Liver (tissue), 8 donors: ENCODE measurements at regions not wholly inside any gene's neighbourhood (a gene's known extent, or its start where the extent isn't known, plus 50 kb on each side); places are given as distances from the start of the nearest gene placed in this dataset.

Experiments used
- DNase-seq: peaks from one replicate; pipeline ENCODE4 v3.0.0-alpha.2; 2017; ENCODE audit warnings: low spot score
- H3K27ac ChIP-seq, 2 donors: one replicate each; pipeline ENCODE4 v1.7.0; 2013; ENCODE audit warnings: inconsistent platforms in 2 of 2, low read length in 2 of 2, control low read depth in 1 of 2, low read depth in 1 of 2, mild to moderate bottlenecking in 1 of 2
- H3K27me3 ChIP-seq, 4 donors: one replicate each; pipeline versions ENCODE4 v1.6.1 to v1.7.0; 2013; ENCODE audit warnings: low read length in 3 of 4, inconsistent platforms in 1 of 4, mild to moderate bottlenecking in 1 of 4, moderate library complexity in 1 of 4; ENCODE audit not compliant: control insufficient read depth in 4 of 4, insufficient read depth in 4 of 4
- H3K36me3 ChIP-seq, 4 donors: one replicate each; pipeline versions ENCODE4 v1.6.1 to v1.7.0; 2013; ENCODE audit warnings: low read length in 3 of 4, mild to moderate bottlenecking in 3 of 4, low read depth in 1 of 4, moderate library complexity in 1 of 4; ENCODE audit not compliant: control insufficient read depth in 4 of 4, insufficient read depth in 3 of 4
- H3K4me1 ChIP-seq, 4 donors: one replicate each; pipeline versions ENCODE4 v1.6.1 to v1.7.0; 2013; ENCODE audit warnings: low read length in 3 of 4, mild to moderate bottlenecking in 3 of 4, moderate library complexity in 1 of 4; ENCODE audit not compliant: control insufficient read depth in 4 of 4, insufficient read depth in 4 of 4
- H3K4me3 ChIP-seq, 3 donors: one replicate each; pipeline versions ENCODE4 v1.6.1 to v1.7.0; 2013; ENCODE audit warnings: low read length in 3 of 3, control low read depth in 1 of 3, low read depth in 1 of 3, mild to moderate bottlenecking in 1 of 3
- H3K9ac ChIP-seq, 2 donors: one replicate each; pipeline ENCODE4 v1.7.0; 2013; ENCODE audit warnings: low read length in 2 of 2, mild to moderate bottlenecking in 2 of 2, moderate library complexity in 2 of 2, control low read depth in 1 of 2, low read depth in 1 of 2
- H3K9me3 ChIP-seq, 4 donors: one replicate each; pipeline versions ENCODE4 v1.6.1 to v1.7.0; 2013; ENCODE audit warnings: low read length in 3 of 4; ENCODE audit not compliant: control insufficient read depth in 4 of 4
- ATF3 ChIP-seq: IDR thresholded peaks from 2 replicates; pipeline ENCODE4 v1.6.1; 2016; ENCODE audit warnings: antibody characterized with exemption
- CTCF ChIP-seq: fragments of 150-350 bp; IDR thresholded peaks from 2 replicates; pipeline ENCODE4 v1.5.1; 2017; ENCODE audit warnings: improper control_type of control experiment, low read depth, low read length; ENCODE audit not compliant: missing input control
- EGR1 ChIP-seq, 2 donors: IDR thresholded peaks; 2 replicates each; pipeline ENCODE4 v1.6.1; 2016 to 2018; ENCODE audit warnings: antibody characterized with exemption in 2 of 2, low read depth in 2 of 2
- FOXA1 ChIP-seq: IDR thresholded peaks from 2 replicates; pipeline ENCODE4 v1.6.1; 2016; ENCODE audit warnings: antibody characterized with exemption
- FOXA2 ChIP-seq: IDR thresholded peaks from 2 replicates; pipeline ENCODE4 v1.6.1; 2016; ENCODE audit warnings: antibody characterized with exemption
- GABPA ChIP-seq, 2 donors: IDR thresholded peaks in 1 of 2; conservative IDR thresholded peaks in 1 of 2; 2 replicates each; pipeline ENCODE4 v1.6.1; 2016; ENCODE audit warnings: antibody characterized with exemption in 2 of 2, mild to moderate bottlenecking in 1 of 2, moderate library complexity in 1 of 2
- HNF4A ChIP-seq, 2 donors: conservative IDR thresholded peaks; 2 replicates each; pipeline ENCODE4 v1.6.1; 2016; ENCODE audit warnings: antibody characterized with exemption in 2 of 2, mild to moderate bottlenecking in 2 of 2
- JUND ChIP-seq, 2 donors: IDR thresholded peaks; 2 replicates each; pipeline ENCODE4 v1.6.1; 2016; ENCODE audit warnings: antibody characterized with exemption in 2 of 2
- MAX ChIP-seq: IDR thresholded peaks from 2 replicates; pipeline ENCODE4 v1.6.1; 2016; ENCODE audit warnings: antibody characterized with exemption
- NR2F2 ChIP-seq: IDR thresholded peaks from 2 replicates; pipeline ENCODE4 v1.6.1; 2016; ENCODE audit warnings: antibody characterized with exemption
- REST ChIP-seq: IDR thresholded peaks from 2 replicates; pipeline ENCODE4 v1.6.1; 2016; ENCODE audit warnings: antibody characterized with exemption, mild to moderate bottlenecking
- RXRA ChIP-seq, 2 donors: IDR thresholded peaks; 2 replicates each; pipeline ENCODE4 v1.6.1; 2017 to 2018; ENCODE audit warnings: antibody characterized with exemption in 2 of 2, mild to moderate bottlenecking in 1 of 2
- SP1 ChIP-seq: IDR thresholded peaks from 2 replicates; pipeline ENCODE4 v1.6.1; 2018; ENCODE audit warnings: antibody characterized with exemption, mild to moderate bottlenecking
- TAF1 ChIP-seq: conservative IDR thresholded peaks from 2 replicates; pipeline ENCODE4 v1.6.1; 2016; ENCODE audit warnings: antibody characterized with exemption, mild to moderate bottlenecking
- ZBTB33 ChIP-seq: IDR thresholded peaks from 2 replicates; pipeline ENCODE4 v1.6.1; 2016; ENCODE audit warnings: antibody characterized with exemption
- WGBS: extraction: QIAGEN DNeasy Blood & Tissue Kit; methylation state at CpG from one replicate; pipeline ENCODE4 v1.1.7; 2013; 5-methylcytosine and 5-hydroxymethylcytosine counted together
- donor health status: healthy.
- donor health status: healthy.
- donor health status: healthy.
- donor health status: healthy.
- donor health status: healthy.

- WGBS: 85% methylated on average over 5 of the region's 5 CpGs
- no peak overlapping the region for H3K27ac ChIP-seq
- H3K36me3 ChIP-seq: no peaks in the 10 kb centered on the region
Observed at GRCh38 chr7:115127399-115128021, 205.6 kb downstream of the MDFIC start.

More at GRCh38 chr7:115127399-115128021, 205.6 kb downstream of the MDFIC start:
- no peak for DNase-seq
- no peaks in the 10 kb centered on the region for H3K27me3 ChIP-seq
- no peak overlapping the region for H3K4me3 ChIP-seq
- peaks cover 0 to under 1% (median 0%) of the 10 kb centered on the region in 4 donors for H3K4me1 ChIP-seq
- TF ChIP-seq FOXA1: no peak
- TF ChIP-seq ZBTB33: no peak
- no peak for TF ChIP-seq REST
- no peak for TF ChIP-seq MAX
- no peak for TF ChIP-seq JUND (IDR thresholded peaks at IDR 0.05)
- no peak for TF ChIP-seq NR2F2
- TF ChIP-seq EGR1 (IDR thresholded peaks at IDR 0.05; ENCODE audit: low read depth in 2 of 2): no peak
- TF ChIP-seq CTCF: no peak
- TF ChIP-seq GABPA (IDR thresholded peaks at IDR 0.05 in 1 of 2, conservative IDR thresholded peaks at IDR 0.05 in 1 of 2): no peak
- TF ChIP-seq FOXA2: no peak
- no peak for TF ChIP-seq SP1
- no peak for TF ChIP-seq TAF1
- no peak for TF ChIP-seq HNF4A (conservative IDR thresholded peaks at IDR 0.05)
- TF ChIP-seq ATF3: no peak
- no peak for TF ChIP-seq RXRA (IDR thresholded peaks at IDR 0.05)
- H3K9ac ChIP-seq: no peak overlapping the region
- H3K9me3 ChIP-seq: no peaks in the 10 kb centered on the region
